H1 (cell line): ENCODE measurements at regions not wholly inside any gene's neighbourhood (a gene's known extent, or its start where the extent isn't known, plus 50 kb on each side); places are given as distances from the start of the nearest gene placed in this dataset.

Source experiments
- CTCF ChIA-PET: fragments of 300-600 bp; sonication (Branson Sonifier 250); formaldehyde crosslinking; loops from one replicate; lab custom pipeline; 2021; ENCODE audit not compliant: partially characterized antibody; lab: Charles Lee
- POLR2A ChIA-PET: fragments of 300-600 bp; sonication (Branson Sonifier 250); formaldehyde crosslinking; loops from one replicate; lab custom pipeline; 2021; ENCODE audit warnings: inconsistent platforms; ENCODE audit not compliant: partially characterized antibody; lab: Charles Lee
- DNase-seq, 2 experiments: peaks; one replicate each; pipeline versions ENCODE4 v3.0.0 to v3.0.0-alpha.2; 2010 to 2022; ENCODE audit warnings: low spot score in 2 of 2, low read depth in 1 of 2, mixed read lengths in 1 of 2
- FAIRE-seq: peaks from 2 replicates; lab custom pipeline; 2011; peaks lifted over from hg19 to GRCh38; lab: Jason Lieb, UNC
- H2AFZ ChIP-seq: 2 replicates; pipeline ENCODE4 v1.8.1; 2012; ENCODE audit warnings: low read length, inconsistent platforms
- H2AK5ac ChIP-seq: 2 replicates; pipeline ENCODE4 v1.6.1; 2013; ENCODE audit warnings: low read depth, low read length
- H2BK120ac ChIP-seq: replicated peaks from 2 replicates; pipeline ENCODE3; 2013; ENCODE audit warnings: low read depth, low read length, inconsistent platforms
- H2BK12ac ChIP-seq: 2 replicates; pipeline ENCODE4 v1.6.1; 2013; ENCODE audit warnings: low read depth, low read length
- H2BK15ac ChIP-seq: 2 replicates; pipeline ENCODE4 v1.6.1; 2013; ENCODE audit warnings: low read length
- H2BK20ac ChIP-seq: 2 replicates; pipeline ENCODE4 v1.6.1; 2013; ENCODE audit warnings: low read length
- H2BK5ac ChIP-seq: 2 replicates; pipeline ENCODE4 v1.6.1; 2013; ENCODE audit warnings: low read depth, low read length
- H3K14ac ChIP-seq: 2 replicates; pipeline ENCODE4 v1.6.1; 2013; ENCODE audit warnings: inconsistent platforms; ENCODE audit not compliant: insufficient read length
- H3K18ac ChIP-seq: 2 replicates; pipeline ENCODE4 v1.6.1; 2013; ENCODE audit warnings: low read length; ENCODE audit errors: extremely low read depth
- H3K23ac ChIP-seq: 2 replicates; pipeline ENCODE4 v1.6.1; 2013; ENCODE audit warnings: inconsistent platforms; ENCODE audit not compliant: insufficient read length
- H3K23me2 ChIP-seq: 2 replicates; pipeline ENCODE4 v1.6.1; 2013; ENCODE audit warnings: low read depth, low read length
- H3K27ac ChIP-seq: 2 replicates; pipeline ENCODE4 v1.6.1; 2011; ENCODE audit warnings: low read depth, low read length, inconsistent platforms
- H3K27me3 ChIP-seq, 4 experiments: replicated peaks in 1 of 4; 1 replicate in 1 of 4; 2 replicates in 3 of 4; pipeline versions ENCODE4 v1.6.1 to v1.8.1; 2011 to 2013; ENCODE audit warnings: low read length in 3 of 4, mild to moderate bottlenecking in 3 of 4, inconsistent platforms in 2 of 4, mixed read lengths in 2 of 4, moderate library complexity in 1 of 4; ENCODE audit not compliant: control insufficient read depth in 3 of 4, insufficient read depth in 3 of 4; ENCODE audit errors: extremely low read depth in 1 of 4
- H3K36me3 ChIP-seq, 4 experiments: 2 replicates each; pipeline versions ENCODE4 v1.6.1 to v1.8.1; 2011 to 2013; ENCODE audit warnings: mild to moderate bottlenecking in 4 of 4, low read length in 3 of 4, moderate library complexity in 2 of 4, control low read depth in 1 of 4, inconsistent platforms in 1 of 4; ENCODE audit not compliant: insufficient read depth in 4 of 4, control insufficient read depth in 2 of 4
- H3K4ac ChIP-seq: replicated peaks from 2 replicates; pipeline ENCODE3; 2013; ENCODE audit warnings: low read length, low read depth, mixed read lengths, inconsistent platforms; ENCODE audit not compliant: insufficient read length
- H3K4me1 ChIP-seq, 4 experiments: replicated peaks in 1 of 4; 1 replicate in 1 of 4; 2 replicates in 3 of 4; pipeline versions ENCODE4 v1.6.1 to v1.8.1; 2011 to 2013; ENCODE audit warnings: low read length in 3 of 4, inconsistent platforms in 2 of 4, mixed read lengths in 1 of 4; ENCODE audit not compliant: insufficient read depth in 4 of 4, control insufficient read depth in 3 of 4
- H3K4me2 ChIP-seq, 2 experiments: 2 replicates each; pipeline versions ENCODE4 v1.6.1 to v1.8.1; 2011 to 2013; ENCODE audit warnings: low read depth in 2 of 2, low read length in 2 of 2, control low read depth in 1 of 2, inconsistent platforms in 1 of 2, mild to moderate bottlenecking in 1 of 2; ENCODE audit not compliant: insufficient read depth in 1 of 2
- H3K4me3 ChIP-seq, 4 experiments: fragments of 200-600, 300-600 bp in 1 of 4; sonication (generic), shearing (Covaris generic), sonication (Bioruptor Twin) in 1 of 4; 2 replicates each; pipeline versions ENCODE4 v1.5.1 to v1.8.1; 2011 to 2016; ENCODE audit warnings: low read length in 4 of 4, low read depth in 3 of 4, control low read depth in 2 of 4, inconsistent platforms in 2 of 4, mild to moderate bottlenecking in 2 of 4, mixed read lengths in 1 of 4, moderate library complexity in 1 of 4; ENCODE audit not compliant: insufficient read depth in 2 of 4; ENCODE audit errors: extremely low read depth in 1 of 4
- H3K56ac ChIP-seq: replicated peaks from 2 replicates; pipeline ENCODE3; 2013; ENCODE audit warnings: low read depth, mild to moderate bottlenecking, mixed read lengths, low read length, inconsistent platforms; ENCODE audit not compliant: insufficient read length
- H3K79me1 ChIP-seq: 2 replicates; pipeline ENCODE4 v1.6.1; 2013; ENCODE audit warnings: low read depth, low read length, control low read depth
- H3K79me2 ChIP-seq, 2 experiments: 2 replicates each; pipeline versions ENCODE4 v1.6.1 to v1.8.1; 2012 to 2013; ENCODE audit warnings: low read length in 2 of 2, mild to moderate bottlenecking in 2 of 2, inconsistent platforms in 1 of 2; ENCODE audit not compliant: insufficient read depth in 2 of 2, control insufficient read depth in 1 of 2
- H3K9ac ChIP-seq, 4 experiments: replicated peaks in 1 of 4; 1 replicate in 1 of 4; 2 replicates in 3 of 4; pipeline versions ENCODE4 v1.6.1 to v1.8.1; 2011 to 2013; ENCODE audit warnings: low read depth in 3 of 4, low read length in 3 of 4, control low read depth in 2 of 4, mild to moderate bottlenecking in 2 of 4, moderate library complexity in 2 of 4, inconsistent platforms in 1 of 4; ENCODE audit errors: extremely low read depth in 1 of 4
- H3K9me3 ChIP-seq, 2 experiments: 2 replicates each; pipeline versions ENCODE4 v1.6.1 to v1.8.1; 2012 to 2013; ENCODE audit warnings: mild to moderate bottlenecking in 2 of 2, moderate library complexity in 2 of 2, control low read depth in 1 of 2, inconsistent platforms in 1 of 2, low read depth in 1 of 2, low read length in 1 of 2, mixed read lengths in 1 of 2; ENCODE audit not compliant: insufficient read depth in 2 of 2
- H4K20me1 ChIP-seq, 2 experiments: replicated peaks in 1 of 2; 2 replicates each; pipeline versions ENCODE3 to v1.8.1; 2011 to 2013; ENCODE audit warnings: inconsistent platforms in 2 of 2, low read length in 2 of 2, mild to moderate bottlenecking in 1 of 2; ENCODE audit not compliant: insufficient read depth in 2 of 2, control insufficient read depth in 1 of 2
- H4K5ac ChIP-seq: 2 replicates; pipeline ENCODE4 v1.6.1; 2013; ENCODE audit warnings: low read length, low read depth, mixed read lengths, inconsistent platforms; ENCODE audit not compliant: insufficient read length
- H4K8ac ChIP-seq: 2 replicates; pipeline ENCODE4 v1.8.0; 2013; ENCODE audit warnings: mild to moderate bottlenecking, moderate library complexity, low read length, inconsistent platforms; ENCODE audit not compliant: insufficient read depth; ENCODE audit errors: extremely low read depth
- H4K91ac ChIP-seq: replicated peaks from 2 replicates; pipeline ENCODE3; 2013; ENCODE audit warnings: low read length, mixed read lengths, inconsistent platforms; ENCODE audit not compliant: insufficient read length
- CHD1 ChIP-seq: IDR thresholded peaks from 2 replicates; pipeline ENCODE4 v1.6.1; 2012; ENCODE audit warnings: low read depth, low read length, improper control_type of control experiment
- EZH2 ChIP-seq: fragments of 200-600 bp; sonication (generic); IDR thresholded peaks from 2 replicates; pipeline ENCODE4 v1.7.1; 2012; ENCODE audit warnings: low read depth, mild to moderate bottlenecking, moderate library complexity, low read length, inconsistent platforms; ENCODE audit not compliant: severe bottlenecking
- KDM1A ChIP-seq: fragments of 200-600, 300-600 bp; sonication (generic); IDR thresholded peaks from 2 replicates; pipeline ENCODE4 v1.7.1; 2016; ENCODE audit warnings: mild to moderate bottlenecking, low read length, borderline replicate concordance
- POLR2AphosphoS5 ChIP-seq: IDR thresholded peaks from 2 replicates; pipeline ENCODE4 v1.6.1; 2011; ENCODE audit warnings: low read depth, low read length
- SP4 ChIP-seq: IDR thresholded peaks from 2 replicates; pipeline ENCODE4 v1.6.1; 2012; ENCODE audit warnings: low read length, inconsistent platforms
- SRF ChIP-seq: IDR thresholded peaks from 2 replicates; pipeline ENCODE4 v1.6.1; 2011; ENCODE audit warnings: mild to moderate bottlenecking, low read depth, low read length, moderate library complexity
- WGBS, 2 experiments: shearing (Covaris generic) in 1 of 2; methylation state at CpG; one replicate each; pipeline versions ENCODE4 v1.1.6 to v1.1.7; 2013 to 2015; ENCODE audit warnings: low lambda C conversion rate in 2 of 2, mixed read lengths in 2 of 2, inconsistent platforms in 1 of 2, low coverage in 1 of 2, missing lambda C conversion rate in 1 of 2; ENCODE audit not compliant: insufficient replicate concordance in 2 of 2, insufficient coverage in 1 of 2, insufficient read length in 1 of 2; ENCODE audit errors: extremely low coverage in 1 of 2, missing lambda C conversion rate in 1 of 2; 5-methylcytosine and 5-hydroxymethylcytosine counted together

GRCh38 chr3:23747841-23748240, 57.9 kb upstream of the UBE2E1 start:
- Histone ChIP-seq H3K4ac (no peak overlapping the region), H3K79me1 (no peaks in the 10 kb centered on the region), H4K8ac (no peak overlapping the region), H3K9me3 (no peaks in the 10 kb centered on the region), H2AK5ac (no peak overlapping the region), H3K4me2 (no peak overlapping the region), H3K56ac (no peak overlapping the region), H3K4me3 (no peak overlapping the region), H3K27me3 (peaks cover 3 to 28% (median 23%) of the 10 kb centered on the region in 4 experiments), H3K18ac (no peak overlapping the region), H4K91ac (no peak overlapping the region), H2BK120ac (no peak overlapping the region), H3K23ac (no peak overlapping the region), H2BK20ac (no peak overlapping the region), H3K27ac (no peak overlapping the region), H2AFZ (no peak overlapping the region), H4K5ac (no peak overlapping the region), H3K9ac (no peak overlapping the region), H2BK15ac (no peak overlapping the region), H3K14ac (no peak overlapping the region), H3K4me1 (peaks cover 15 to 30% (median 19%) of the 10 kb centered on the region in 4 experiments), H2BK5ac (no peak overlapping the region), H3K36me3 (no peaks in the 10 kb centered on the region), H3K23me2 (peaks cover 9% of the 10 kb centered on the region; the same call in 1 of the 2 replicates), H2BK12ac (no peak overlapping the region), H4K20me1 (no peaks in the 10 kb centered on the region), H3K79me2 (no peaks in the 10 kb centered on the region)
- FAIRE-seq (no peak), DNase-seq (no peak)
- ChIA-PET POLR2A (interaction anchor here (0.8 to 2.9 kb wide), 2 partner anchors 50 to 170 kb away, joined by 3 to 13 read pairs; partner anchors contain the start of genes NKIRAS1 and RPL15), CTCF (interaction anchor here (0.7 to 2.4 kb wide), 5 partner anchors 13 to 87 kb away, joined by 3 to 13 read pairs (median 3); no protein-coding TSS in a partner anchor)
- TF ChIP-seq POLR2AphosphoS5 (no peak), KDM1A (no peak), SRF (no peak), CHD1 (no peak), SP4 (no peak), EZH2 (no peak)
- 86% methylated on average over 2 of the region's 2 CpGs; no CpG with 5 or more reads in 1 of the 2 experiments for WGBS, 2 experiments
